ENCODE measurements at regions not wholly inside any gene's neighbourhood (a gene's known extent, or its start where the extent isn't known, plus 50 kb on each side); places are given as distances from the start of the nearest gene placed in this dataset.

GRCh38 chr4:38493066-38493465 is 170.9 kb upstream of the KLF3 start:
- no peak for TF ChIP-seq CTCF (IDR thresholded peaks at IDR 0.05)
- no peak for TF ChIP-seq POLR2A (IDR thresholded peaks at IDR 0.05)
- TF ChIP-seq POLR2AphosphoS5 (IDR thresholded peaks at IDR 0.05), result no peak
- DNase-seq (ENCODE audit: low spot score in 2 of 2), result no peak
- H3K27ac ChIP-seq, result no peak overlapping the region
- no peaks in the 10 kb centered on the region for H3K27me3 ChIP-seq
- intact Hi-C loops (cut with DNase I; ENCODE audit: low total_unique reads), result no loop called here
- H3K4me1 ChIP-seq, result no peaks in the 10 kb centered on the region
- no peaks in the 10 kb centered on the region for H3K36me3 ChIP-seq
- no peaks in the 10 kb centered on the region for H3K9me3 ChIP-seq
- H3K4me3 ChIP-seq, result no peak overlapping the region

DNA sequence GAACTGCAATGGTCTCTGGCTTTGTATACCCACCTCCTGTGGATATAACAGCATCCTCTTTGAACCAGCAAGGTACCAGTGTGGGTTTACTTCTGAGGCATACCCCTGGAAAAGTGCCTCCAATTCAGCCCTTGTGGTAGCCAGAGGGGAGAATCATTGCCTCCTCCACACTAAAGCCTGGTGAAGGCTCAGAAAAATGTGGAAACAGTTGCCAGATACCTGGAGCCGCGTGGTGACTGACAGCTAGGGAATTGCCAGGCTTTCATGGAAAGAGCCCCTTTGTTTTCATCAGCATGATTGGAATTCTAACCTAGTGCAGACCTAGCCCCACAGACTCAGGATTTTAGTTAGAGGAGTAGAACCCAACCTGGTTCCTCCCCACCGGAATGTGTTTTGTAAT is 168.6 kb upstream of the KLF3 start:
- H3K27me3 ChIP-seq, result no peaks in the 10 kb centered on the region
- H3K4me3 ChIP-seq, result no peak overlapping the region
- TF ChIP-seq POLR2AphosphoS5 (IDR thresholded peaks at IDR 0.05), result no peak
- TF ChIP-seq POLR2A (IDR thresholded peaks at IDR 0.05), result no peak
- no peak for TF ChIP-seq CTCF (IDR thresholded peaks at IDR 0.05)
- H3K36me3 ChIP-seq, result no peaks in the 10 kb centered on the region
- H3K27ac ChIP-seq, result no peak overlapping the region
- DNase-seq (ENCODE audit: low spot score in 2 of 2), result no peak
- no peaks in the 10 kb centered on the region for H3K9me3 ChIP-seq
- intact Hi-C loops (cut with DNase I; ENCODE audit: low total_unique reads), result no loop called here
- no peaks in the 10 kb centered on the region for H3K4me1 ChIP-seq

- Histone ChIP-seq H3K36me3 (no peaks in the 10 kb centered on the region), H3K9me3 (no peaks in the 10 kb centered on the region), H3K4me1 (no peaks in the 10 kb centered on the region), H3K27me3 (no peaks in the 10 kb centered on the region), H3K27ac (no peak overlapping the region), H3K4me3 (no peak overlapping the region)
- intact Hi-C loops (cut with DNase I; ENCODE audit: low total_unique reads), result no loop called here
- TF ChIP-seq POLR2A (IDR thresholded peaks at IDR 0.05) (no peak), POLR2AphosphoS5 (IDR thresholded peaks at IDR 0.05) (no peak)
- no peak for DNase-seq (ENCODE audit: low spot score in 2 of 2)
These were observed 166.9 kb upstream of the KLF3 start for GRCh38 chr4:38497121-38497520.

GRCh38 chr4:38499101-38499500 is 164.9 kb upstream of the KLF3 start:
- TF ChIP-seq POLR2A (IDR thresholded peaks at IDR 0.05) (no peak), CTCF (IDR thresholded peaks at IDR 0.05) (no peak), POLR2AphosphoS5 (IDR thresholded peaks at IDR 0.05) (no peak)
- no peaks in the 10 kb centered on the region for H3K4me1 ChIP-seq
- no peaks in the 10 kb centered on the region for H3K9me3 ChIP-seq
- H3K27me3 ChIP-seq, result no peaks in the 10 kb centered on the region
- no peak overlapping the region for H3K27ac ChIP-seq
- no peaks in the 10 kb centered on the region for H3K36me3 ChIP-seq
- DNase-seq (ENCODE audit: low spot score in 2 of 2), result no peak
- H3K4me3 ChIP-seq, result no peak overlapping the region
- intact Hi-C loops (cut with DNase I; ENCODE audit: low total_unique reads), result no loop called here

DNA sequence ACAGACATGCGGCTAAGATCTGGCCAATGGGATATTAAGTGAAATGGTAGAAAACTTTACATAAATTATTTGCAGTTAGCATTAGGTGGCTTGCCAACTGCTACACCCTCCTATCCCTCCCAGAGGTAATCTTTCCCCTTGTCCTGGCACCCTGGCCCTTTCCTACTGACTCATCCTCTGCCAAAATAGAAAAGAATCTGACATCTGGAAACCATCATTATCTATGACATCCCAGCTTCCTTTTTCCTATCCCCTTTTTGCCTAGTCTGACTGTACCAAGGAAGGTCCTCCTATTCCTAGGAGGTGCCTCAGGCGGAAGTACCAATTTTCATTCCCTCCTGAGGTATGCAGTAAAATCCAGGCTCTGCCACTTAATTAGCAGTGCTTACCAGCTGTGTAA is 163.6 kb upstream of the KLF3 start:
- H3K27me3 ChIP-seq, result no peaks in the 10 kb centered on the region
- TF ChIP-seq CTCF (IDR thresholded peaks at IDR 0.05) (no peak), POLR2A (IDR thresholded peaks at IDR 0.05) (no peak), POLR2AphosphoS5 (IDR thresholded peaks at IDR 0.05) (no peak)
- H3K9me3 ChIP-seq, result no peaks in the 10 kb centered on the region
- no peak for DNase-seq (ENCODE audit: low spot score in 2 of 2)
- intact Hi-C loops (cut with DNase I; ENCODE audit: low total_unique reads), result no loop called here
- no peak overlapping the region for H3K4me3 ChIP-seq
- H3K36me3 ChIP-seq, result no peaks in the 10 kb centered on the region
- H3K27ac ChIP-seq, result no peak overlapping the region
- no peaks in the 10 kb centered on the region for H3K4me1 ChIP-seq

GRCh38 chr4:38501698-38502097 is 162.3 kb upstream of the KLF3 start:
- Histone ChIP-seq H3K36me3 (no peaks in the 10 kb centered on the region), H3K27me3 (no peaks in the 10 kb centered on the region), H3K27ac (no peak overlapping the region), H3K9me3 (no peaks in the 10 kb centered on the region), H3K4me1 (no peaks in the 10 kb centered on the region), H3K4me3 (no peak overlapping the region)
- no peak for DNase-seq (ENCODE audit: low spot score in 2 of 2)
- no peak for TF ChIP-seq POLR2A (IDR thresholded peaks at IDR 0.05)
- no peak for TF ChIP-seq POLR2AphosphoS5 (IDR thresholded peaks at IDR 0.05)
- no peak for TF ChIP-seq CTCF (IDR thresholded peaks at IDR 0.05)
- intact Hi-C loops (cut with DNase I; ENCODE audit: low total_unique reads), result no loop called here

All from breast epithelium (tissue), 4 donors.